SKM-1 treated with dmso at 0.1 percent for 144 hours (cell line): ENCODE measurements at regions not wholly inside any gene's neighbourhood (a gene's known extent, or its start where the extent isn't known, plus 50 kb on each side); places are given as distances from the start of the nearest gene placed in this dataset.

Experiments
- DNase-seq: peaks from one replicate; lab custom pipeline; 2025; ENCODE audit not compliant: unreplicated experiment; lab: John Stamatoyannopoulos, UW

GRCh38 chr3:124273651-124274050, 281.7 kb upstream of the ROPN1 start:
- no peak for DNase-seq

GRCh38 chr3:124274051-124274450, 282.1 kb upstream of the ROPN1 start:
- no peak for DNase-seq

- DNase-seq: no peak
Observed at GRCh38 chr3:124275412-124275811, 283.5 kb upstream of the ROPN1 start.

- no peak for DNase-seq
Observed at GRCh38 chr3:124276133-124276532, 284.2 kb upstream of the ROPN1 start.

- no peak for DNase-seq
Observed at GRCh38 chr3:124276539-124277143, 284.7 kb upstream of the ROPN1 start.

GRCh38 chr3:124277144-124277890, 285.4 kb upstream of the ROPN1 start:
- no peak for DNase-seq

- peak; percentile 17 for DNase-seq
Observed at GRCh38 chr3:124281453-124282316, 289.8 kb upstream of the ROPN1 start.

- DNase-seq: no peak
Observed at GRCh38 chr3:124282751-124283651, 291.1 kb upstream of the ROPN1 start.

- DNase-seq: no peak
Observed at GRCh38 chr3:124283652-124284023, 291.7 kb upstream of the ROPN1 start.

GRCh38 chr3:124288996-124289395, 297.1 kb upstream of the ROPN1 start:
- DNase-seq: no peak

- no peak for DNase-seq
Observed at GRCh38 chr3:124291008-124291407, 299.1 kb upstream of the ROPN1 start.

- peak; percentile 16 for DNase-seq
Observed at GRCh38 chr3:124292329-124292728, 300.4 kb upstream of the ROPN1 start.

- no peak for DNase-seq
Observed at GRCh38 chr3:124293584-124293983, 301.7 kb upstream of the ROPN1 start.

- no peak for DNase-seq
Observed at GRCh38 chr3:124295362-124295761, 303.4 kb upstream of the ROPN1 start.

GRCh38 chr3:124296406-124296805, 304.5 kb upstream of the ROPN1 start:
- no peak for DNase-seq

- no peak for DNase-seq
Observed at GRCh38 chr3:124297062-124297980, 305.4 kb upstream of the ROPN1 start.

- DNase-seq: no peak
Observed at GRCh38 chr3:124298301-124298700, 306.4 kb upstream of the ROPN1 start.

GRCh38 chr3:124298951-124299350, 307.0 kb upstream of the ROPN1 start:
- DNase-seq: no peak

- no peak for DNase-seq
Observed at GRCh38 chr3:124299831-124300230, 307.9 kb upstream of the ROPN1 start.

- DNase-seq: no peak
Observed at GRCh38 chr3:124300416-124300815, 308.5 kb upstream of the ROPN1 start.
